ENCODE measurements at regions not wholly inside any gene's neighbourhood (a gene's known extent, or its start where the extent isn't known, plus 50 kb on each side); places are given as distances from the start of the nearest gene placed in this dataset.

GRCh38 chr2:166610913-166611305, 116.9 kb upstream of the SCN7A start:
- Histone ChIP-seq H2AK9ac (replicated peaks; ENCODE audit: low read depth, low read length, poor library complexity) (no peak overlapping the region), H2BK20ac (ENCODE audit: low read depth, low read length) (no peak overlapping the region), H3K79me1 (ENCODE audit: low read depth in 1 of 2, low read length in 2 of 2) (no peaks in the 10 kb centered on the region), H3K9ac (ENCODE audit: low read depth, low read length) (no peak overlapping the region), H2BK5ac (ENCODE audit: low read depth, low read length, poor library complexity, severe bottlenecking) (no peak overlapping the region), H2AK5ac (ENCODE audit: low read depth, low read length) (no peak overlapping the region), H3K27ac (ENCODE audit: insufficient read depth, low read length) (no peak overlapping the region), H4K20me1 (ENCODE audit: insufficient read depth, low read length) (no peaks in the 10 kb centered on the region), H2BK120ac (ENCODE audit: low read depth, low read length) (no peak overlapping the region), H3K4me1 (ENCODE audit: control insufficient read depth, insufficient read depth, low read length) (no peaks in the 10 kb centered on the region), H4K8ac (ENCODE audit: low read depth in 2 of 2, low read length in 2 of 2) (no peak overlapping the region), H3K36me3 (ENCODE audit: control insufficient read depth, insufficient read depth, low read length) (no peaks in the 10 kb centered on the region), H3K56ac (ENCODE audit: extremely low read depth, insufficient read depth, low read length) (no peak overlapping the region), H3K23ac (ENCODE audit: low read depth, low read length) (no peak overlapping the region), H3K9me1 (ENCODE audit: insufficient read depth, low read length) (no peaks in the 10 kb centered on the region), H3K4me2 (ENCODE audit: low read depth, low read length) (no peak overlapping the region), H3K18ac (ENCODE audit: low read depth, low read length) (no peak overlapping the region), H3K9me3 (ENCODE audit: control insufficient read depth, insufficient read depth, low read length) (no peaks in the 10 kb centered on the region), H4K91ac (ENCODE audit: insufficient read depth, low read depth, low read length) (no peak overlapping the region), H4K5ac (ENCODE audit: low read depth, low read length) (no peak overlapping the region), H2BK15ac (ENCODE audit: low read depth, low read length) (no peak overlapping the region), H2AFZ (replicated peaks; ENCODE audit: low read length, poor library complexity) (no peak overlapping the region), H3K27me3 (ENCODE audit: control insufficient read depth, insufficient read depth, low read length) (no peaks in the 10 kb centered on the region), H3K14ac (replicated peaks; ENCODE audit: low read depth, low read length) (no peak overlapping the region), H3K4ac (ENCODE audit: low read depth, low read length) (no peak overlapping the region), H3K4me3 (ENCODE audit: insufficient read depth, low read depth, low read length) (no peak overlapping the region)
- ATAC-seq (ENCODE audit: low read depth) (no peak), DNase-seq (no peak)
- POLR2A ChIA-PET (ENCODE audit: unreplicated experiment) = no interaction called here
- no CpG with 5 or more reads among the region's 5 CpGs for WGBS, 2 experiments (ENCODE audit: extremely low coverage in 2 of 2, insufficient read length in 1 of 2)
- in situ Hi-C loops (cut with MboI; ENCODE audit: low sequenced_read_pairs) (no loop called here), intact Hi-C loops (cut with micrococcal nuclease) (no loop called here), dilution Hi-C loops (cut with HindIII; ENCODE audit: low sequenced_read_pairs, unreplicated experiment) (no loop called here)
- CTCF ChIA-PET = no interaction called here
- BruUV-seq (replicated peaks) = no TSS peak
- TF ChIP-seq RCOR1 (IDR thresholded peaks at IDR 0.05; ENCODE audit: insufficient replicate concordance, low read length) = no peak
- TF ChIP-seq FOS (IDR thresholded peaks at IDR 0.05; ENCODE audit: low read depth, low read length) = no peak
- TF ChIP-seq MXI1 (IDR thresholded peaks at IDR 0.05; ENCODE audit: borderline replicate concordance, low read depth, low read length) = no peak
- no peak for TF ChIP-seq MAZ (IDR thresholded peaks at IDR 0.05; ENCODE audit: borderline replicate concordance, low read depth, low read length)
- no peak for TF ChIP-seq MAFK (IDR thresholded peaks at IDR 0.05; ENCODE audit: low read depth, low read length)
- no peak for TF ChIP-seq CHD1 (IDR thresholded peaks at IDR 0.05; ENCODE audit: low read depth, low read length)
- no peak for TF ChIP-seq ELK1 (IDR thresholded peaks at IDR 0.05; ENCODE audit: borderline replicate concordance, low read depth, low read length)
- no peak for TF ChIP-seq SMC3 (IDR thresholded peaks at IDR 0.05; ENCODE audit: low read depth, low read length)
- TF ChIP-seq CTCF (conservative IDR thresholded peaks at IDR 0.05; ENCODE audit: low read depth, low read length) = no peak
- TF ChIP-seq USF2 (IDR thresholded peaks at IDR 0.05; ENCODE audit: low read depth, low read length) = no peak
- no peak for TF ChIP-seq BHLHE40 (IDR thresholded peaks at IDR 0.05; ENCODE audit: low read depth, low read length)
- TF ChIP-seq RFX5 (IDR thresholded peaks at IDR 0.05; ENCODE audit: low read depth, low read length) = no peak
